UCSD-AML1 (cell line): ENCODE measurements at regions not wholly inside any gene's neighbourhood (a gene's known extent, or its start where the extent isn't known, plus 50 kb on each side); places are given as distances from the start of the nearest gene placed in this dataset.

ENCODE experiments used
- DNase-seq: peaks from one replicate; lab custom pipeline; 2025; ENCODE audit not compliant: unreplicated experiment; lab: John Stamatoyannopoulos, UW

- no peak for DNase-seq
Measured at GRCh38 chr16:9185381-9185780, 93.9 kb downstream of the HAPSTR1 start.

- no peak for DNase-seq
Measured at GRCh38 chr16:9186061-9186460, 94.6 kb downstream of the HAPSTR1 start.

- no peak for DNase-seq
Measured at GRCh38 chr16:9188721-9189120, 97.3 kb downstream of the HAPSTR1 start.

GRCh38 chr16:9191274-9191850 lies 99.9 kb downstream of the HAPSTR1 start:
- DNase-seq, result no peak

- DNase-seq, result no peak
Measured at GRCh38 chr16:9192746-9193145, 101.3 kb downstream of the HAPSTR1 start.

- no peak for DNase-seq
Measured at GRCh38 chr16:9195287-9195686, 103.8 kb downstream of the HAPSTR1 start.

GRCh38 chr16:9197957-9198661 lies 106.7 kb downstream of the HAPSTR1 start:
- no peak for DNase-seq

GRCh38 chr16:9199311-9199710 lies 107.9 kb downstream of the HAPSTR1 start:
- DNase-seq, result no peak

- DNase-seq, result no peak
Measured at GRCh38 chr16:9199751-9200150, 108.3 kb downstream of the HAPSTR1 start.

- no peak for DNase-seq
Measured at GRCh38 chr16:9203956-9204355, 112.5 kb downstream of the HAPSTR1 start.

- no peak for DNase-seq
Measured at GRCh38 chr16:9205661-9206060, 114.2 kb downstream of the HAPSTR1 start.

- no peak for DNase-seq
Measured at GRCh38 chr16:9206156-9206555, 114.7 kb downstream of the HAPSTR1 start.

- DNase-seq, result no peak
Measured at GRCh38 chr16:9212621-9213020, 121.2 kb downstream of the HAPSTR1 start.

GRCh38 chr16:9219813-9220212 lies 128.4 kb downstream of the HAPSTR1 start:
- no peak for DNase-seq

GRCh38 chr16:9225527-9226316 lies 134.3 kb downstream of the HAPSTR1 start:
- DNase-seq, result no peak

GRCh38 chr16:9226924-9227323 lies 135.5 kb downstream of the HAPSTR1 start:
- DNase-seq, result no peak

- no peak for DNase-seq
Measured at GRCh38 chr16:9231039-9231438, 139.6 kb downstream of the HAPSTR1 start.

GRCh38 chr16:9232102-9232770 lies 140.8 kb downstream of the HAPSTR1 start:
- no peak for DNase-seq

- DNase-seq, result no peak
Measured at GRCh38 chr16:9235867-9236266, 144.4 kb downstream of the HAPSTR1 start.

GRCh38 chr16:9236319-9236718 lies 144.9 kb downstream of the HAPSTR1 start:
- DNase-seq, result no peak

GRCh38 chr16:9238346-9238745 lies 146.9 kb downstream of the HAPSTR1 start:
- no peak for DNase-seq

GRCh38 chr16:9241177-9241576 lies 149.7 kb downstream of the HAPSTR1 start:
- no peak for DNase-seq
